WI38 (cell line): ENCODE measurements at regions not wholly inside any gene's neighbourhood (a gene's known extent, or its start where the extent isn't known, plus 50 kb on each side); places are given as distances from the start of the nearest gene placed in this dataset.

ENCODE experiments used
- H3K4me3 ChIP-seq: 2 replicates; pipeline ENCODE4 v1.5.1; 2011; ENCODE audit warnings: low read depth, mild to moderate bottlenecking, control low read depth, low read length
- CTCF ChIP-seq: IDR thresholded peaks from 2 replicates; pipeline ENCODE4 v1.5.1; 2012; ENCODE audit warnings: low read depth, mild to moderate bottlenecking, control low read depth, low read length

GRCh38 chr13:70714993-70715392, 606.7 kb upstream of the KLHL1 start:
- no peak overlapping the region for H3K4me3 ChIP-seq
- no peak for TF ChIP-seq CTCF

DNA sequence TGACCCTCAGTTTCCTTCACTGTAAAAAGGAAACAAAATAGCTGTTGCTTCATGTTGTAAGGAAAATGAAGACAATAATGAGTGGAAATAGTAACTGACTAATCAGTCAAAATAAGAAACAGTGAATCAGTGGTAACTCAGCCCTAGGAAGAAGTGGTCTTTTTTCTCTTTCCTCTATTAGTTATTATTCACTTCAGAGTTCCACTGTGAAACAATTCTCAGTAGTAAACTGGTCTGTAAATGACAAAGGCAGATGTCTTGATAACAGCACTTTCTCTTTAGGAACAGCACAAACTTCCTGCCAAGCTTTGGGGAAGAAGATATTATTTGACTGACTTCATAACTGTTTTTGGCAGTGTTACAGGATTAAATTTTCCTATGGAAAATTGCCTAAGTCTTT, 600.5 kb upstream of the KLHL1 start:
- H3K4me3 ChIP-seq, result no peak overlapping the region

DNA sequence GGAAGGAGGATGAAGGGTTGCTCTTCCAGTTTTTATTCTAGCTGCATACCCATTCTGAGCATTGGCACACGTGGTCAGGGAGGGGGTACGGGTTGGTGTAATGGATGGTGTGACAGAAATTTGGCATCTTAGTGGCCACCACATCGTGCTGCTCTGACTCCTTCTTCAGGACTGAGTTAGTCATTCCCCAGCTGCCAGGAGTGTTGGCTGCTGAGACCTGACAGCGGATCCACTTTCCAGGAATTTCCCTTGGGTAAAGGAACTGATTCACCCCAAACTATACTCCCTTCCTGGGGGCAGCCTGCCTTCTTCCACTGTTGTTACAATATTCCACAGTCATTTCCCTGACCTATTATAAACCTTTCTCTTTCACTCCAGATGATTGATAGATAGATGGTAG, 595.5 kb upstream of the KLHL1 start:
- TF ChIP-seq CTCF, result no peak
- H3K4me3 ChIP-seq, result no peak overlapping the region

More for the DNA sequence above, 600.5 kb upstream of the KLHL1 start:
- no peak for TF ChIP-seq CTCF

- no peak overlapping the region for H3K4me3 ChIP-seq
- TF ChIP-seq CTCF, result no peak
Measured at GRCh38 chr13:70694996-70695715, 586.9 kb upstream of the KLHL1 start.

- no peak overlapping the region for H3K4me3 ChIP-seq
- no peak for TF ChIP-seq CTCF
Measured at GRCh38 chr13:70668983-70669382, 560.7 kb upstream of the KLHL1 start.

DNA sequence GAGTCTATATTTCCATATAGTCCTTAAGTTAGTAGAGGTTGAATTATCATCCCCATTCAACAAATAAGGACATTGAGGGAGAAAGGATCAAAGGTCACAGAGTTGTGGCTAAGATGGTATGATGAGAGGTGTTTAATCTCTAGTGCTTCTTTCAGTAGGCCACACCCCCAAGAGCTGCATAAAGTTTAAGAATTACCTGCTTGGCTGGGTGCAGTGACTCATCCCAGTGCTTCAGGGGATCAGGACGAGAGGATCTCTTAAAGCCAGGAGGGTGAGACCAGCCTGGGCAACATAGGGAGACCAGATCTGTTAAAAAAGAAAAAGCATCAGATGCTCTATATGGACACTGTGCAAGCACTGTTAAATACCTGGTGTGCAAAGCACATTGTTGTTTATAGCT, 560.0 kb upstream of the KLHL1 start:
- no peak for TF ChIP-seq CTCF
- H3K4me3 ChIP-seq, result no peak overlapping the region

GRCh38 chr13:70666883-70667556, 558.8 kb upstream of the KLHL1 start:
- H3K4me3 ChIP-seq, result no peak overlapping the region
- TF ChIP-seq CTCF, result no peak
